ENCODE measurements at regions not wholly inside any gene's neighbourhood (a gene's known extent, or its start where the extent isn't known, plus 50 kb on each side); places are given as distances from the start of the nearest gene placed in this dataset.

DNA sequence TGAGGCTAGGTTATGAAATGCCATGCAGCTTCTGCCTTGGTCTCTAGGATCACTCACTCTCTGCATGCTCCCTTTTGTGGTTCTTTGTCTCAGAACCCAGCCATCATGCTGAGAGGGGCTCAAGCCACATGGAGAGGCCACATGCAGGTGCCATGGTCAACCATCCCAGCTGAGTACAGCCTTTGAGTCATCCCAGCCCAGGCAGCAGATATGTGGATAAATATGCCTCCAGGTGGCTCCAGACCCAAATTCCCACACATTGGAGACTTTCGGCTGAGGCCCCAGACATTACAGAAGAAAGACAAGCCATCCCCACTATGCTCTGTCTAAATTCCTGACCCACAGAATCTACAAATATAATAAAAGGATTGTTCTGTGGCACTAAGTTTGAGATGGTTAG is 102.0 kb downstream of the LHX9 start:
- Histone ChIP-seq H3K4me3 (replicated peaks; ENCODE audit: low read depth, low read length) (no peak overlapping the region), H3K27me3 (replicated peaks; ENCODE audit: control insufficient read depth, insufficient read depth, low read length) (no peaks in the 10 kb centered on the region), H3K36me3 (ENCODE audit: control insufficient read depth, insufficient read depth, low read length) (no peaks in the 10 kb centered on the region)
- no peak for DNase-seq (ENCODE audit: extremely low read depth, insufficient read length)
- TF ChIP-seq, protein P1, sequence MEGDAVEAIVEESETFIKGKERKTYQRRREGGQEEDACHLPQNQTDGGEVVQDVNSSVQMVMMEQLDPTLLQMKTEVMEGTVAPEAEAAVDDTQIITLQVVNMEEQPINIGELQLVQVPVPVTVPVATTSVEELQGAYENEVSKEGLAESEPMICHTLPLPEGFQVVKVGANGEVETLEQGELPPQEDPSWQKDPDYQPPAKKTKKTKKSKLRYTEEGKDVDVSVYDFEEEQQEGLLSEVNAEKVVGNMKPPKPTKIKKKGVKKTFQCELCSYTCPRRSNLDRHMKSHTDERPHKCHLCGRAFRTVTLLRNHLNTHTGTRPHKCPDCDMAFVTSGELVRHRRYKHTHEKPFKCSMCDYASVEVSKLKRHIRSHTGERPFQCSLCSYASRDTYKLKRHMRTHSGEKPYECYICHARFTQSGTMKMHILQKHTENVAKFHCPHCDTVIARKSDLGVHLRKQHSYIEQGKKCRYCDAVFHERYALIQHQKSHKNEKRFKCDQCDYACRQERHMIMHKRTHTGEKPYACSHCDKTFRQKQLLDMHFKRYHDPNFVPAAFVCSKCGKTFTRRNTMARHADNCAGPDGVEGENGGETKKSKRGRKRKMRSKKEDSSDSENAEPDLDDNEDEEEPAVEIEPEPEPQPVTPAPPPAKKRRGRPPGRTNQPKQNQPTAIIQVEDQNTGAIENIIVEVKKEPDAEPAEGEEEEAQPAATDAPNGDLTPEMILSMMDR (IDR thresholded peaks at IDR 0.05; ENCODE audit: insufficient read depth, low read length, poor library complexity, severe bottlenecking), result no peak

DNA sequence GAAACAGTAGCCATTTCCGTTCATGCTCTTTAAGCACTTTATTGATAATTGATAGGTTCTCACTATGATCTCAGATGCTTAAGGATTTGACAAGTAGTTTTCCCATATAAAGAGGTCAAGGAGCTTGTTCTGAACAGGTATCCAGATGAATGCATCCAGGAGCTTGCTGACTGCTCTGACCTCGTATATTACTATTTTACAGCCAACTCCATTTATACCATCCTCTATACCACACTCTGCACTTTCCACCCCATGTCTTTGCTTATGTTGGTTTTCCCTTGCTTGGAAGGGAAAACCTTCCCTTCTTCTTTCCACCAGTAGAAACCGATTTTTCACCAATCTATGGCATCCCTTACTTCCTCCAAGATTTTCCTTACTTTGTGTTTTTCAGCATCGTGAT is 107.2 kb downstream of the LHX9 start:
- no peak for DNase-seq (ENCODE audit: extremely low read depth, insufficient read length)
- TF ChIP-seq, protein P1 (IDR thresholded peaks at IDR 0.05; ENCODE audit: insufficient read depth, low read length, poor library complexity, severe bottlenecking), result no peak
- Histone ChIP-seq H3K36me3 (ENCODE audit: control insufficient read depth, insufficient read depth, low read length) (no peaks in the 10 kb centered on the region), H3K4me3 (replicated peaks; ENCODE audit: low read depth, low read length) (no peak overlapping the region), H3K27me3 (replicated peaks; ENCODE audit: control insufficient read depth, insufficient read depth, low read length) (no peaks in the 10 kb centered on the region)

DNA sequence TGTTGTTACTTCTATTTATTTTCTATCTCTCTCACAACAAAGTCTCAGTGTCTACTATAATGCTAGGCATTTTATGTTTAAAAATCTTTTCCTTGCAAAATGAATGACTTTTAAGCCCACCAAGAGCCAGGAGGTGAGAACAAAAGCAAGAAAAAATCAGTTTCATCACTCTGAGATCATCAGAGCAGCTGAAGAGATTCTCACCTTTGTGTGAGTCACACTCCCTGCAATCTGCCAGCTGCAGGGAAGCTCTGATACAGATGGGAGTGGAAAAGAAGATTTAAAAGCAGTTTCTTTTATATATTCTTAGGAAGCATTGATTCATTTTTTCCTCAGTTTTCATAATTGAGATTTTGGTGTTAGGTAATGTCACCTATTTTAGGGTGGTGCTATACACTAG is 107.6 kb downstream of the LHX9 start:
- Histone ChIP-seq H3K4me3 (replicated peaks; ENCODE audit: low read depth, low read length) (no peak overlapping the region), H3K27me3 (replicated peaks; ENCODE audit: control insufficient read depth, insufficient read depth, low read length) (no peaks in the 10 kb centered on the region), H3K36me3 (ENCODE audit: control insufficient read depth, insufficient read depth, low read length) (no peaks in the 10 kb centered on the region)
- TF ChIP-seq, protein P1 (IDR thresholded peaks at IDR 0.05; ENCODE audit: insufficient read depth, low read length, poor library complexity, severe bottlenecking), result no peak
- no peak for DNase-seq (ENCODE audit: extremely low read depth, insufficient read length)

DNA sequence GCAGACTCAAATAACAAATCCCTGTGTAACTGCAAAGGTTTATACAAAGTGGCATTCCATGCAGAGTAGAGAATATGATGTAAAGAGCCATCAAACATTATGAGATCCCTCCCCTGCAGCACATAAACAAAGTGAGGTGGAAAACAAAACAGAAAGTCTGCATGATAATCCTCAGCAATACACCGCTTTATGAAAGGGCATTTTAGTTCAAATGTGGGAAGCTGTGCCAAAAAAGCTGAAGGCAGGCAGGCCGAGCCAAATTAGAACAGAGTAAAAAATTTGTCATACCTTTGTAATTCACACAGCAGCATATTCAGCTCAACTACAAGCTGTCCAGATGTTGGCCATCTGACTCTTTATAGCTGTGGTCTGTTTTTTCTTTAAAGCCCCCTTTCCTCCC is 113.5 kb downstream of the LHX9 start:
- TF ChIP-seq, protein P1 (IDR thresholded peaks at IDR 0.05; ENCODE audit: insufficient read depth, low read length, poor library complexity, severe bottlenecking), result no peak
- no peak for DNase-seq (ENCODE audit: extremely low read depth, insufficient read length)
- no peak overlapping the region for H3K4me3 ChIP-seq (replicated peaks; ENCODE audit: low read depth, low read length)
- no peaks in the 10 kb centered on the region for H3K27me3 ChIP-seq (replicated peaks; ENCODE audit: control insufficient read depth, insufficient read depth, low read length)
- H3K36me3 ChIP-seq (ENCODE audit: control insufficient read depth, insufficient read depth, low read length), result no peaks in the 10 kb centered on the region

DNA sequence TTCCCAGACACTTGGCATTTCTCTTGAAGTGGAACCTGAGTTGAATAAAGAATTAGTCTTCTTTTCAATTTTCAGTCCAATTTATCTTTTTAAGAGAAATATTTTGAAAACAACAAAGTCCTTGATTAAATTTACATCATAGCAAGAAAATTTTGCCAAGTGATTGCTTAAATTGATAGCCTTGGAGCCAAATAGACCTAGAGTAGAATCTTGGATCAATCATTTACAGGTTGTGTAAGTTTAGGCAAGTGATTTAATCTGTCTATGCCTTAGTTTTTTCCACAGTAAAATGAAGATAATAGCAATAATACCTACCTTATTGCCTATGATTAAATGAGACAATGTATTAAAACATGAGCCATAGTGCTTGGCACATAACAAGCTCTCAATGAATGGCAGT is 113.9 kb downstream of the LHX9 start:
- H3K36me3 ChIP-seq (ENCODE audit: control insufficient read depth, insufficient read depth, low read length), result no peaks in the 10 kb centered on the region

DNA sequence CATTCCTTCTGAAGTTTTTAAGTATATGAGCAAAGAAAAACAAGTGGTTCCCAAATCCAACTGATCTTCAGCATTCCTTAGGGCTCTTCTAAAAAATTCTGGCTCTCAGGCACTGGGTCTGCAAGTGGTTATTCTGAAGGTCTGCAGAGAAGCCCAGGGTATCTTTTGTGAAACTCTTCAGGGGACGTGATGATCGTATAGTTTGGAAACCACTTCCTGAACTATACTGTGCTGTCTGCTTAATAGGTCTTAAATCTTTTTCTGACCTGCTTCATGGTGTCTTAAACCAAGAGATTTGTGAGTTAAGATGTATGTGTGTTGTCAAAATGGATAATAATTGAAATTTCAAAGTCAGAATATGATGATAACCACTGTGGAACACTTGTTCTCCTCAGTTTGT is 115.5 kb downstream of the LHX9 start:
- H3K4me3 ChIP-seq (replicated peaks; ENCODE audit: low read depth, low read length), result no peak overlapping the region
- H3K27me3 ChIP-seq (replicated peaks; ENCODE audit: control insufficient read depth, insufficient read depth, low read length), result no peaks in the 10 kb centered on the region
- TF ChIP-seq, protein P1 (IDR thresholded peaks at IDR 0.05; ENCODE audit: insufficient read depth, low read length, poor library complexity, severe bottlenecking), result no peak
- no peak for DNase-seq (ENCODE audit: extremely low read depth, insufficient read length)
- no peaks in the 10 kb centered on the region for H3K36me3 ChIP-seq (ENCODE audit: control insufficient read depth, insufficient read depth, low read length)

More for the DNA sequence above, 113.9 kb downstream of the LHX9 start:
- H3K27me3 ChIP-seq (replicated peaks; ENCODE audit: control insufficient read depth, insufficient read depth, low read length), result no peaks in the 10 kb centered on the region
- DNase-seq (ENCODE audit: extremely low read depth, insufficient read length), result no peak
- TF ChIP-seq, protein P1 (IDR thresholded peaks at IDR 0.05; ENCODE audit: insufficient read depth, low read length, poor library complexity, severe bottlenecking), result no peak
- no peak overlapping the region for H3K4me3 ChIP-seq (replicated peaks; ENCODE audit: low read depth, low read length)

Measured in GM06990 (cell line).